GM18861 (cell line): ENCODE measurements at regions not wholly inside any gene's neighbourhood (a gene's known extent, or its start where the extent isn't known, plus 50 kb on each side); places are given as distances from the start of the nearest gene placed in this dataset.
"Not testable (repeated sequence)": the region's sequence is repeated elsewhere in the genome, so short reads cannot be mapped to it uniquely, and the experiment has no call there.

Experiments used
- ATAC-seq: cut with Tn5 transposase; IDR thresholded peaks from one replicate; pipeline ENCODE4 v1.9.1; 2021; ENCODE audit not compliant: unreplicated experiment

DNA sequence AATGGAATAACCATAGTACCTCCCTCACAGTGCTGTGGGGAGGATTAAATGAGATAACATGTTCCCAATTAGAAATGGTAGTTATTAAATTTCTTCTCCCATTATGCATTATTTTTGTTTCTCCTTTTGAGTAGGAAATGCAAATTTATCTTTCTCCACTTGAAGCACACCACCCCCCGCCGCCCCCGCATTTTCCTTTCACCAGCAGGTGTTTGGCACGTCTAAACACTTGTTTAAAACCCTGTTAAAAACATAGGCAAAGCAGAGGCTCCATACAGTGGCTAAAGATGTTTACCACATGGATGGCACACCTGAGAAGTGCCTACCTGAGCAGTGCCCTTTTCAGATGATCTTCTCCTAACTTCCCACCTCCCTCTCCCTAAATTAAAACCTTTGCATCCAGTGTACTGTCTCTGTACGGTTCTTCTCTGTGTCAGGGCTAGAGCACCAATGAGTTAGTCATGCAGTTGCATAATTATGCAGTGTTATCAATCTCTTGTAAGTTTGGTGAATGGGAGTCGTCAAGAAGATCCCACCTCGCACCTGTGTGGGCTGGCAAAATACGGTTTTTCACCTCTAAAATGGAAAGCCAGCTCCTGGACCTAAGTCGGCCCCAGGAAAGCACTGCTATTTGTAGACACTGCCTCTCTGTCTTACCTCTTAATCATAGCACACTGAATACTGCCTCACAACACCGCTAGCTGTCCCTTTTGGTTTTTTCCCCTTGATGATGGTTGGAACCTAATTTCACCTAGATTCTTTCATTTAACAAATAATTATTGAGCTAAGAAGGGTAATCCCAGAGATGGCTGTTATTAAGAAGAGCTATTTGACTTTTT is 122.0 kb downstream of the CT47B1 start:
- ATAC-seq, result no peak

DNA sequence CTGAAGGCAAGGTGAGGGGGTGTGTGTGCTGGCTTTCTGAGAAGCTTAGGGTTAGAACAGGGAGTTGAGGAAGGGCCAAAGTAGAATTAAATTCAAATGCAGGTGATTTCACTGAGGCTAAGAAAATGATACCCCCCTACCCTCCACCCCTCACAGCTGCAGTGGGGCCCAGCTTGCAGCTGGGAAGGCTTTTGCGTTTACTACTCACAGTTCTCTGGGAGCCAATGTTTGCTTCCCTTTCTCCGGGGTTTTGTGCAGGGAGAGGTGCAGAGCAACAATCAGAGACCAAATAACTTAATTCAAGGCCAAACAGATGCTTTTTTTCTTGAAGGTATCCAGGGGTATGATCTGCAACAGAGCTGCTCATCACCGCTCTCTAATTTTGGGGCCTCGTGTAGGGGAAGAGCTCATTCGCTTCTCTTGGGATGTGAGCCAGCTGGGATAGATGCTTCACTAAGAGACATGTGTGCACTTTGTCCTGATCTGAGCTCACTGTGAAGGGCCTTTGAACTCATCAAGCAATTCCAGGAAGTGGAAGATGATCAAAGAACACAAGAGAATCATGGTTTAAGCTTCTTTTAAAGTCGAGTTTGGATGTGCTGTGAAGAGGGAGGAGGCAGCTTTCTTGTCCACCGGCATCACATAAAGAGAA is 122.7 kb upstream of the C1GALT1C1 start:
- ATAC-seq, result no peak

DNA sequence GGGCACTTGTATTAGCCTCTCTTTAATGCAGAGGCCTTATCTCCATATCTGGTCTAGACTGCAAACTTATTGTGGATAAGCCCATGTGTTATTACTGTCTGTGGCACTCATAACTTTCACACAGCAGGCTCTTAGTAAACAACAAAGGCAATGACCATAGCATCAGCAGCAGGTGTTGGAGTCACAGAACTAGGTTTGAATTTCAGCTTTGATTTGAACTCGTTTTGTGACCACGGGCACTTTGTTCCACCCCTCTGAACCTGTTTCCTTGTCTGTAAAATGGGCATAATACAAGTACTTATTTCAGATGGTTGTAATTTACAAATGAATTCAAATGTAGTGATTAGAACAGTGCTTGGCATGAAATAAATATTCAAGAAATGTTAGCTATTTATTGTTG is 121.8 kb upstream of the C1GALT1C1 start:
- ATAC-seq, result no peak

DNA sequence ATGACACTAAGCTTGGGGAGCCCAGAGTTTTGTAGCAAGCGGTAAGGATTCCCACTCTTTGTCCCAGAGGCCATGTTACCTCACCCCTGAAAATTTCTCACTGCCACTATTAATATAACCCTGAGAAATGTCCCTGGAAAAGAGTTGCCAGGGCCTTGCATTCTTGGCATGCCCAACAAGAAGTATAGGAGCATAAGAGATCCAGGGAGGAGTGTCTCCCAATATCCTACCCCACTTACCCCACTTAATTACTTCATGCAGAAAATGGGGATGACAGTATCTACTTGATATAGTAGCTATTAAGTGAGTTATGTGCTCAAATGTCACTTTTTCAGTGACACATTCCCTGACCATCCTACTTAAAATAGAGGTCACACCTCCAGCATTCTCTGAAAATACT is 120.5 kb upstream of the C1GALT1C1 start:
- no peak for ATAC-seq

DNA sequence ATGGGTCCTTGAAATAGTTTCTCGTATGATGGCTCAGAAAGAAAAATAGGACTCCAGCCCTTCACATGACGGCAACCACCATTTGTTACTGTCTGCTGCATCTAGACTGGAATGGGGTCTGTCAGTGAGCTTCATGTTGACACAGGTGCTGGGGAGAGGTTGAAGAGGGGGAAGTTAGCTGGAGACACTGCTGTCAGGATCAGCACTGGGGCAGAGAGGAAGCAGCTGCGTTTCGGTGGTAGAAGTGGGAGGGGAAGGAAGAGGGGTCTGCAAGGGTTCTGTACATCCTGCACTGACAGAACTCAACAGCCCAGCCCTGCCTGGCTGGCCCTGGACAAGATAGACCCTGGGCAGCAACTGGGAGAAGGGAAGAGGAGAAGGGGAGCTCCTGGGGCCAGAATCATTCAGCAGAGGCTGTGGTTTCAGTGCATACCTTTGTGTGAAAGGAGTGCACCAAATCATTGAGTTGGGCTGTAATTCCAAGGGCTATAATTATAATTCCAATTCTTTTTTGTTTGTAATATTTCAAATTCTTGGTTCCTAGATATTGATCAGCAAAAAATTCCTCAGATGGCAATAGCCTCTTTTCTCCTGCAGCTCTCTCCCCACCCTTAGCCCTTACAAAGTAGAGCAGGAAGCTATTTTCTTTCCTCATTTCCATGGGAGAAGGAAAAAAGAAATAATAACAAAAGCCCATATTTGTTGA is 119.4 kb upstream of the C1GALT1C1 start:
- peak; percentile 51 for ATAC-seq

DNA sequence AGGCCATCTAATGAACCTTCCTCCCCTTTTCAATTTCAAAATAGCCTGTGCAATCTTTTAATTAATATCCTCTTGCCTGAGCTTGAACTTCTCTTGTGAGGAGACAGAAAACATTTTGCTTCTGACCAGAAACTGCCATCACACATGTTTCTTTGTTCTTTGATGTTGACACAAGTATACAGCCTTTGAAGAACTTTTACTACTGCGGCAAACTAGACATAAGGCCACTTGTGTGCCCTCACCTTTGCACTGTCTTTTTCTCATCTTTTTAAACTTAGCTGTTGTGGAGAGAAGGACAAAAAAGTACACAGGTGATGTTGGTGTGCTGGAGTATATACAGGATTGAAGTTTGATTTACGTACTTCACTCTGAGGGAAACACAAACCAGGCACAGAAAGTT is 116.3 kb upstream of the C1GALT1C1 start:
- ATAC-seq, result no peak

DNA sequence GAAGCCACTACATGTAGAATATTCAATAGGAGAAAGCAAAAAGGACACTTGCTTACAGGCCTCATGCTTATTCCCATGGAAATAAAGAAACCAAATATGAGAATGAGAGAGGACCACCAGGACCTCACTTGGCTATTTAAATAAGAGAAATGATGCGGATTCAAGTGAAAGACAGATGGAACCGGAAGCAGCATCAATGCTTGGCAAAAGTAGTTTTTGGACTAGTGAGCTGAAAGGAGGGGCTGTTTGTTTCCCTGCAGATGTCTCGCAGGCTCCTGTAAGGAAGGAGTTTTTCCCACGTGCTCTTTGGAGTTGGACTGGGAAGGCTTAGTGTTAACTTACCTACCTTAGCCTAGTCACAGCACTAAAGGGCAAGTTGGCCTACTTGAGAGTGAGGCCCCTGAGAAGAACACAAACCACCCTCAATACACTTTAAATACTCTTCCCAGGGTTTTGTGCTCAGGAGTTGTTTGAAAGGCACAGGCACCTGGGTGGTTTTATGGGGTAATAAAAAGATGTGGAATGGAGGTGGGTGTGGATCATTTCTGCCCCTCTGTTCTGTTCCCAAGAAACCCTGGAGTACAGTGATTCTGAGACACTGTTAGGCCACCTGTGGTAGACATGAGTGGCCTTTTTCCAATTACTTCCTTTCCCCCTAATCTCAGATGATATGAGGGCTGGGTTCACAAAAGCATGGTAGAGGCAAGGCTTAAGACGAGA is 113.3 kb upstream of the C1GALT1C1 start:
- no peak for ATAC-seq

DNA sequence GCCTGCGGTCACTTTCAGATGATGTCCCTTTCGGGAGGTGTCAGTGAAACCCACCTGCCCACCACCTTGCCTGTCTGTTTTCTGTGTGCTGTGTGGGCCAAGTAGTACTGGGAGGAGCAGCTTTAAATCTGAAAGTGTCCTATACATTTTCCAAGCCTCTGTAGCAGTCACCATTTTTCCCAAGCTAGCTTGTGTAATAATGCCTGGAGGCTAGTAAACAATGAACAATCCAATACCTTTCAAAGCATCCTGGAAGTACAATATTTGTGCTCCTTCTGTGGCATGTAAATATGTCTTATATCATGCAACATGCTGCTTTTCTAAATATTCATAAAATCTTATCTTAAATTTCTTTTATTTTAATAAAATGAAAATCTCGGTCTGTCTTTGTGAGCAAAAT is 111.6 kb upstream of the C1GALT1C1 start:
- no peak for ATAC-seq

DNA sequence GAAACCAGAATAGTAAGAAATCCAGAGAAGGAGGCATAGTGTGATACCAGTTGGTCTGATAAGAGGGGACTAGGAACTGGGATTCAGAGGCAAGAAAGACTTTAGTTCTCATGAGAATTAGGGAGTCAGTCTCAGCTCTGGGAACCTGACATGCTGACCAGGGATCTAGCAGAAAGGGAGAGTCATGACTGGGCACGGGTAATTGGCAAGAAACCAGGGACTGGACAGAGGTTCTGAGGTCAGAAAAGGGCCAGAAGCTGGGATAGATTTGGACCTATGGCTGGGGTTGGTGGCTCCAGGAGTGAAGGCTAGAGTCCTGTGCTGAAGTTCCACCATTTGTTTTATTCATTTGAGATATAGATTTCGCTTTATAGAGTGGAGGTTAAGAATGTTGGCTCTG is 110.2 kb upstream of the C1GALT1C1 start:
- ATAC-seq, result no peak

DNA sequence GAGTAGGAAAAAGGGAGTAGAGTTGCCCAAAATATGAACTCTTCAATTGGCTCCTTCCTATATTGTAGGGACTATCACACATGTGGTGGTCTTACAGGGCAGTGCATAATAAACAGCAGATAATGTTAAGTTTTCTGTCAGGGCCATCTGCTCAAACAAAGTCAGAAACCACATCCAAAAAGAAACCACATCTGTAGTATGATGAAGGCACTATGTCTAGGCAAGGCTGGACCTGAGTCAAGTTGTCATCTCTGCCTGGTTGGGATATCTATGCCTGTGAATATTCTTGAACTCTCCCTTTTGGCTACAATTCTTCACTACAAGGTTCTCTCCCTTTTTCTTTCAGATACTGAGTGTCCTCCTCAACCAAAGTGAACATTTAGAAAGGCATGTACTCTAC is 109.4 kb upstream of the C1GALT1C1 start:
- ATAC-seq, result no peak

DNA sequence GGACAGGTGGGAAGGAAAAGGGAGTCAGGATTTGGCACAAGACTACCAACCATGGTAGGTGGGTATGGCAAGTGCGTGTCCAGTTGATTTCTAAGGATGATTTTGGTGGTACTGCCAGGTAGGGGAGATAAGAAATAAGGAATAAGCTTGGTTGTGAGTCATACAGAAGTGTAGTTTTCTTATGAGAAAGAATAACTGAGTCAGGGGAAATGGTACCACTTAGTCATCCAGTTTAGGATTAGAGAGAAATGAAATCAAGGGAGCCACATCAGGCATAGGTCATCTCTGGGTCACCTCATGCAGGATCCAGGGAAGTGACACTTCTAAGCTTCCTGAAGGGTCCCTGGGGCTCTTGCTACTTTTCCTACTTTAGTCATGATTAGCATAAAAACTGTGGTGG is 107.1 kb upstream of the C1GALT1C1 start:
- ATAC-seq, result no peak

DNA sequence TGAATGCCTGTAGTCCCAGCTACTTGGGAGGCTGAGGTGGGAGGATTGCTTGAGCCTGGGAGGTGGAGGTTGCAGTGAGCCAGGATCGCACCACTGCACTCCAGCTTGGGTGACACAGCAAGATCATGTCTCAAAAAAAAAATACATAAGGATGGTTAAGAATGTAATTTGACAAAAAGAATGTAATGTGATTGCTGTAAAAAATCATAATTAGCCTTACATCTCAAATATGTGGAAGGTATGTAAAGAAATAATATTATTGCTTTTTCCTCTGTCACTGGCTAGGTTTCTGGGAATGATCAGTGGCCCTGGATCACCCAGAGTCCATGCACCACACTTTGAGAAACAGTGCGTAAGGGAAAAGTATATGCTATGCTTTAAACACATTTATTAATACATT is 106.1 kb upstream of the C1GALT1C1 start:
- ATAC-seq, result no peak

DNA sequence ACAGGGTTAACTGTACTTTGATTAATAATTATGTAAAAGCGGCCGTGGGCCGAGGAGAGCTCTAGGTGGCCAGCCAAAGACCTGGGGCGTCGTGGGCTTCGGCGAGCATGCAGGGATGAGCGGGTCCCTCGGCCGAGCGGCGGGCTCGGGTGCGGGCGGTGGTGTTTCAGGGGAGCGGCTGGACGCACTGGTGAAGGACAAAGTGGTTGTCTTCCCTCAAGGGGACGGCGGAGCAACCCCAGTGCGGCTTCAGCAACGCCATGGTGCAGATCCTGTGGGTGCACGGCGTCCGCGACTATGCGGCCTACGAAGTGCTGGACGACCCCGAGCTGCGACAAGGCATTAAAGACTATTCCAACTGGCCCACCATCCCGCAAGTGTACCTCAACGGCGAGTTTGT is 103.0 kb upstream of the C1GALT1C1 start:
- ATAC-seq, result no peak

DNA sequence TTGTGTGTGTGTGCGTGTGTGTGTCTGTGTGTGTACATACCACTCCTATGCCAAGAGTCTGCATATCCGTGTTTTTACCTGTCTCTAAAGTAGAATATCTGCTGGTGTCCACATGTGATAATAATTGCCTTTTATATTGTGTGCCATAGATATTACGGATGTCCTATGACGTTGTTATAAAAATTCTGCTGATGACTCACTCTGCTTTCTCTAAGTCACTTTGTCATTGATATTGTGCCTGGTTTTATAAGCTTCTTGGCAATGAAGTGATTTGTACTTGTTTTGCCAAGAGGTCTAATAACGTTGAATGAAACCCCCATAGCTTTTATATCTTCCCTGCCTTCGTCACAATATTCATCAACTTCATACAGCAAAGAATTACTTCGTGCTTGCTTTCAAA is 102.6 kb upstream of the C1GALT1C1 start:
- ATAC-seq, result no peak

DNA sequence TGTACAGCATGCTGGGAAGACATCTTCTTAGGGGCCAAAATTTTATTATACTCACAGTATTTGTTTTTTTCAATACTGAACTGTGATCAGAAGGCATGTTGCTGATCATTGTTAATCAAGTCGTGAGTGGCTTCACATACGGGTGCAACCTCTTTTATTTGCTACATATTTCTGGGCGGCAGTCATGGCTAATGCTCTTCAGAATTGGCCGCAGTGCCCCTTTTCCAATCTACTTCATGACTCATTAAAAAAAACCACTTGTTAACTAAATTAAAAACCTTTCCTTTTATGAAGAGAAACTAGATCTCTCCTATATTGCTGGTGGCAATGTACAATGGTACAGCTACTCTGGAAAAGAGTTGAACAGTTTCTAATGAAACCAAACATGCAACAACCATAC is 101.5 kb upstream of the C1GALT1C1 start:
- ATAC-seq, result no peak

DNA sequence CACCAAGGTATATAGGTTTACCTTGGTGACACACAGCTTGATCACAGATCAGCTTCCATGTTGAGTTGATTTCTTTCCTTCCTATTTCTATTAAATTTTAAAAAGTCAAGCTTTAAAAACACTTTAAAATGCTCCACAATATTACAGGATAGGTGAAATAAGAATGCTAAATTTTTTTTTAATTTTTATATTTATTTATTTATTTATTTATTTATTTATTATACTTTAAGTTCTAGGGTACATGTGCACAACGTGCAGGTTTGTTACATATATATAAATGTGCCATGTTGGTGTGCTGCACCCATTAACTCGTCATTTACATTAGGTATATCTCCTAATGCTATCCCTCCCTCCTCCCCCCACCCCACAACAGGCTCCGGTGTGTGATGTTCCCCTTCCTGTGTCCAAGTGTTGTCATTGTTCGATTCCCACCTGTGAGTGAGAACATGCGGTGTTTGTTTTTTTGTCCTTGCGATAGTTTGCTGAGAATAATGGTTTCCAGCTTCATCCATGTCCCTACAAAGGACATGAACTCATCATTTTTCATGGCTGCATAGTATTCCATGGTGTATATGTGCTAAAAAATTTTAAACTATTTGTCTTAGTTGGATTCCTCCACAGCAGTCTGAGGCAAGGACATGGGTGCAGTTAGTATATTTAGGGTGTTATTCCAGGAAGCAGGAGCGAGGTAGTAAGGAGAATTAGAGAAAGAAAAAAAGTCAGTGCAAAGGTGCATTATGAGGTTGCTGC is 99.8 kb upstream of the C1GALT1C1 start:
- not testable (repeated sequence) for ATAC-seq

DNA sequence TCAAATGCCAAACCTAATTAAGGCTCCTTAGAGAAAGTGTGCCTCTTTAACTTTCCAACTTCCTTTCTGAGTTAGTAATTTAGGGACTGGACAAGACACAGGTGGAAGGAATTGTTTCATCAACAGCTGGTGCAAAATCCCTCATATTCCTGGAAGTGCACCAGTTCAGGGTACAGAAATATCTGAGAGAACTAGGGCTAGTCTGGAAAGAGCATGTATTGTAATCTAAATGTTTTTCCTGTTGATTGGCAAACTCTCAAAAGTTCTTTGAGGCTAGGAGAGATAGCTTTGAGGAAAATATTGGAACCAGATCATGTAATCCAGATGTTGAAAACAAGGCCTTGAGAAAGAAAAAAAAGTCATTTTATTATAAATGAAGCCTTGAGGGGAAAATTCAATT is 98.1 kb upstream of the C1GALT1C1 start:
- ATAC-seq, result no peak

DNA sequence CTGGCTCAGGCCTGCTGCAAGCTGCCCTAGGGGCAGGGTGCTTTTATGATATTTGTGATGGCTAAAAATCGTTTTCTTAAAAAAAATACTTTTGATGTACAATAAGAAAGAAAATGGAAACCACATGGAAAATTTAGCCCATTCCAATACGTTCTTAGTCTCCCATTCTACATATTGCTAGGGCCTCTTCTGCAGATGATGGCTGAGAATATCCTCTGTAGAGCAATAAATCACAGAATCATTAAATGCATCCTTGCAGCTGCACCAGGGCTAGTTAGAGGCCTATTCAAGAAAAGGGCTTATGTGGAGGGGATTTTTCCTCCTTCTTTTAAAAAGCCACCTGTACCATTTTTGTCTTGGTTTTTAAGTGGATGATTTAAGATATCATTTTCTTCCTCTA is 97.6 kb upstream of the C1GALT1C1 start:
- ATAC-seq, result no peak

DNA sequence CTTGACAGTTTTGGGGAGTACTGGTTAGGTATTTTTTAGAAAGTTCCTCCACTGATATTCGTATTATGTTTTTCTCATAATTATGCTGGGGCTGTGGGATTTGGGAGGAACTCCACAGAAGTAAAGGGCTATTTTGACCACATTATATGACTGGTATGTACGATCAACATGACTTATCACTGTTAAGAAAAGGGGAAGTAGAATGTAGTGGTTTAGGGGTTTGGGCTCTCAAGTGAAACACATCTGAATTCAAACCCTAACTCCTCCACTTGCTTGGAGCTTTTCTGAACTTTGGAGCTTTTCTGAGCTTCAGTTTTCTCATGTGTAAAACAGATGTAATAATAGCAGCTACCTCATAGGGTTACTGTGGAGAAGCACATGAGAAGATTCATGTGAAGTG is 96.4 kb upstream of the C1GALT1C1 start:
- ATAC-seq, result peak; percentile 99

DNA sequence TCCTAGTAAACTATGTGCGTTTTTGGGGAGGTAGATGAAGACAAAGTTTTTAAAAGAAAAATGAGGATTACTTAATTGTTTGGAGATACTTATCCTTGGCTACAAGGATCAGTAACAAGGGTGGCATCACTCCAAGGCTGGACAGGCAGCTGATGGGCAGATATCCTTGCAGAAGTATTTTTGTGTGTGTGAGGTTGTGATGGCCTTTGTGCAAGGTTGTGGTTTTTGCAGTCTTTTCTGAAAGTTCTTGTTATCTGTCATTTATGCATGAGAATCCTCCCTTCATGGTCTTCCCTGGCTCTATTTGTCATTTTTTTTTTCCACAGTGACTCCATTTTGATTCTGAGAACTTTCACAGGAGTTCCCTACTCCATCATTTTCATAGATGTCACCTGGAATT is 96.0 kb upstream of the C1GALT1C1 start:
- ATAC-seq, result no peak

DNA sequence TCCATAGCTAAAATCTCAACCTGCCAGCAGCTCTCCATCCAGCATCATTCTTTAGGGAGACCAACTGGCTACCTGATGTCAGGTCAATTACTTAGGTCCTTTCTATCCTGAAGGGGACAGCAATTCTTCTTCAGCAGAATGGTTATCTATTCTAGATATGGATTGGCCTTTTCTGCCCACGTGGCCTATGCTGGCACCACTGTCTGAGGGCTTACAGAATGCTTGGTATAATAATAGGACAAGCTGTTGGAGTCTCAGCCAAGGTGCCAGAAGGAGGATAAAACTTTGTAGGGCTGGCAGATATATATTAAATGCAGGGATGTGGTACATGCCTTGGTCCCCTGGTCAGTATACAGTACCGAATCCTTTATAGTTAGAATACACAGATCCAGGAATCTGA is 89.8 kb upstream of the C1GALT1C1 start:
- ATAC-seq, result no peak
